HFF-Myc (cell line): ENCODE measurements at regions not wholly inside any gene's neighbourhood (a gene's known extent, or its start where the extent isn't known, plus 50 kb on each side); places are given as distances from the start of the nearest gene placed in this dataset.

Source experiments
- DNase-seq: peaks from one replicate; pipeline ENCODE4 v3.0.0-alpha.2; 2011; ENCODE audit warnings: low read depth; ENCODE audit errors: extremely low read depth
- H3K4me3 ChIP-seq: replicated peaks from 2 replicates; pipeline ENCODE4 v1.5.1; 2011; ENCODE audit warnings: low read depth, mild to moderate bottlenecking, control low read depth, low read length
- CTCF ChIP-seq: IDR thresholded peaks from 2 replicates; pipeline ENCODE4 v1.5.1; 2012; ENCODE audit warnings: mild to moderate bottlenecking, low read depth, low read length, control low read depth; ENCODE audit errors: missing control alignments

- H3K4me3 ChIP-seq, result no peak overlapping the region
Observed at GRCh38 chr6:1491591-1492319, 102.4 kb downstream of the FOXF2 start.

GRCh38 chr6:1494671-1495070, 105.3 kb downstream of the FOXF2 start:
- no peak for DNase-seq
- no peak for TF ChIP-seq CTCF
- H3K4me3 ChIP-seq, result no peak overlapping the region

More at GRCh38 chr6:1491591-1492319, 102.4 kb downstream of the FOXF2 start:
- TF ChIP-seq CTCF, result no peak
- no peak for DNase-seq

- H3K4me3 ChIP-seq, result no peak overlapping the region
- no peak for TF ChIP-seq CTCF
- no peak for DNase-seq
Observed at GRCh38 chr6:1495344-1495743, 106.0 kb downstream of the FOXF2 start.

- H3K4me3 ChIP-seq, result no peak overlapping the region
- no peak for DNase-seq
- TF ChIP-seq CTCF, result no peak
Observed at GRCh38 chr6:1496092-1496491, 106.7 kb downstream of the FOXF2 start.

GRCh38 chr6:1496836-1497760, 107.7 kb downstream of the FOXF2 start:
- no peak for DNase-seq

GRCh38 chr6:1497761-1498105, 108.4 kb downstream of the FOXF2 start:
- no peak for DNase-seq
- no peak for TF ChIP-seq CTCF
- no peak overlapping the region for H3K4me3 ChIP-seq

More at GRCh38 chr6:1496836-1497760, 107.7 kb downstream of the FOXF2 start:
- TF ChIP-seq CTCF, result no peak
- H3K4me3 ChIP-seq, result no peak overlapping the region
